Neural progenitor cell (in vitro differentiated cells): ENCODE measurements at regions not wholly inside any gene's neighbourhood (a gene's known extent, or its start where the extent isn't known, plus 50 kb on each side); places are given as distances from the start of the nearest gene placed in this dataset.
A peak's percentile ranks its signal among the peaks of the same experiment; 100 is the strongest.
"Not testable (repeated sequence)": the region's sequence is repeated elsewhere in the genome, so short reads cannot be mapped to it uniquely, and the experiment has no call there.

Experiments
- DNase-seq: peaks from one replicate; pipeline ENCODE4 v3.0.0-alpha.2; 2016; ENCODE audit warnings: low spot score
- H2AFZ ChIP-seq: fragments of 200-600 bp; sonication (generic); replicated peaks from 2 replicates; pipeline ENCODE4 v1.6.1; 2016; ENCODE audit warnings: antibody characterized with exemption
- H3F3A ChIP-seq: fragments of 200-600 bp; sonication (generic); 2 replicates; pipeline ENCODE4 v1.6.1; 2016; ENCODE audit warnings: antibody characterized with exemption, low read depth
- H3K27ac ChIP-seq: fragments of 200-600 bp; sonication (generic); 2 replicates; pipeline ENCODE4 v1.5.1; 2016; ENCODE audit warnings: mild to moderate bottlenecking
- H3K27me3 ChIP-seq: fragments of 200-600 bp; sonication (generic); 2 replicates; pipeline ENCODE4 v1.6.1; 2016; ENCODE audit warnings: mild to moderate bottlenecking, moderate library complexity
- H3K36me3 ChIP-seq: fragments of 200-600 bp; sonication (generic); 2 replicates; pipeline ENCODE4 v1.5.1; 2016
- H3K4me1 ChIP-seq: fragments of 200-600 bp; sonication (generic); 2 replicates; pipeline ENCODE4 v1.6.1; 2016; ENCODE audit warnings: mixed run types
- H3K4me2 ChIP-seq: fragments of 200-600 bp; sonication (generic); 2 replicates; pipeline ENCODE4 v1.6.1; 2016
- H3K4me3 ChIP-seq: fragments of 200-600 bp; sonication (generic); 2 replicates; pipeline ENCODE4 v1.5.1; 2016
- H3K79me2 ChIP-seq: fragments of 200-600 bp; sonication (generic); 2 replicates; pipeline ENCODE4 v1.6.1; 2016; ENCODE audit warnings: low read depth
- H3K9ac ChIP-seq: fragments of 200-600 bp; sonication (generic); 2 replicates; pipeline ENCODE4 v1.6.1; 2016
- H3K9me3 ChIP-seq: fragments of 200-600 bp; sonication (generic); 2 replicates; pipeline ENCODE4 v1.5.1; 2016; ENCODE audit warnings: low read depth
- H4K20me1 ChIP-seq: fragments of 200-600 bp; sonication (generic); 2 replicates; pipeline ENCODE4 v1.6.1; 2016; ENCODE audit warnings: low read depth
- H3K27ac Mint-ChIP-seq: 3 replicates; pipeline ENCODE4 v1.8.0; 2021; ENCODE audit warnings: mixed read lengths
- H3K27me3 Mint-ChIP-seq: 2 replicates; pipeline ENCODE4 v1.8.0; 2022; ENCODE audit warnings: low read depth, mild to moderate bottlenecking, inconsistent platforms, moderate library complexity, mixed read lengths; ENCODE audit not compliant: insufficient read depth
- H3K36me3 Mint-ChIP-seq: 3 replicates; pipeline ENCODE4 v1.8.0; 2021; ENCODE audit warnings: mixed read lengths
- H3K4me1 Mint-ChIP-seq: 3 replicates; pipeline ENCODE4 v1.8.0; 2021; ENCODE audit warnings: mixed read lengths
- H3K4me3 Mint-ChIP-seq: 3 replicates; pipeline ENCODE4 v1.8.0; 2021; ENCODE audit warnings: mild to moderate bottlenecking, moderate library complexity, mixed read lengths
- H3K9me3 Mint-ChIP-seq: 3 replicates; pipeline ENCODE4 v1.8.0; 2020; ENCODE audit warnings: mixed read lengths
- TF ChIP-seq, protein P1 (sequence below): fragments of 200-600 bp; sonication (generic); IDR thresholded peaks from 2 replicates; pipeline ENCODE4 v1.5.1; 2017; ENCODE audit warnings: antibody characterized with exemption, mild to moderate bottlenecking

DNA sequence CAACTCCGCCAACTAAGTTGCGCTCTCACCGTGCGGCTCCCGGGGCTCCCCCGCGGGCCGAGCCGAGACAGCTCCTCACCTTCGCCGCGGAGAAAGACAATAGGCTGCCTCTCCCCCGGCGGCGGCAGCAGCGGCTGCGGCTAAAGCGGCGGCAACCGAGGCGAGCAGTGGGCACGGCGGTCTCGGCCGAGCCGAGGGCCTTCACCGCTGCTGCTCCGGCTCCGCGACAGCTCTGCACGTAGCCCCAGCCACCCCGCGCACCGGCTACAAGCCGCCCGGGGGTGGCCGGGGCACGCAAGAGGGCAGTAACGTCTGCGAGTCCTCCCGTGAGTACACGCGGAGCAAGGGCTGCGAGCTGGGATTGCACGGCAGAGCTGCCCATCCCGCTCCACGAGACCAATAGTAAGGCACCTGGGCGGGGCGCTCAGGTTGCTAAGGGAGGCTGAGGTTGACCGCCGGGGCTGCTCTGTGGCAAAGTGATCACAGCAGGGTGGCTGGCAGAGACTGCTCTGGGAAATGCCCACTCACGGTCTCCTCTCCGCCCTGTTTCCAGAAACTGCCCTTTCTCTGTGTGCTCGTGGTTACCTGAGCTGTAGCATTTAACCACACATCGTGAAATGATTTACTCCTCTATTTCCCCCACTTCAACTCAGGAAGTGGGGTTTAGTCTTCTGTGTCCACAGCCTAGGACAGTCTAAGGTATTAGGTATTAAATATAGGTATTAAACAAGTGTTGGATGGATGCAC is 145.8 kb upstream of the AKAP13 start:
- H3K36me3 ChIP-seq, H3K4me1 Mint-ChIP-seq, DNase-seq, H3K9ac ChIP-seq, H3K79me2 ChIP-seq, H3K27ac ChIP-seq, H2AFZ ChIP-seq, H4K20me1 ChIP-seq, H3F3A ChIP-seq, H3K4me1 ChIP-seq, H3K27me3 Mint-ChIP-seq, H3K4me3 Mint-ChIP-seq, H3K9me3 ChIP-seq, H3K27me3 ChIP-seq, H3K36me3 Mint-ChIP-seq, H3K9me3 Mint-ChIP-seq, H3K27ac Mint-ChIP-seq, H3K4me3 ChIP-seq: not testable (repeated sequence)
- peak overlapping the region; percentile 58 for H3K4me2 ChIP-seq

DNA sequence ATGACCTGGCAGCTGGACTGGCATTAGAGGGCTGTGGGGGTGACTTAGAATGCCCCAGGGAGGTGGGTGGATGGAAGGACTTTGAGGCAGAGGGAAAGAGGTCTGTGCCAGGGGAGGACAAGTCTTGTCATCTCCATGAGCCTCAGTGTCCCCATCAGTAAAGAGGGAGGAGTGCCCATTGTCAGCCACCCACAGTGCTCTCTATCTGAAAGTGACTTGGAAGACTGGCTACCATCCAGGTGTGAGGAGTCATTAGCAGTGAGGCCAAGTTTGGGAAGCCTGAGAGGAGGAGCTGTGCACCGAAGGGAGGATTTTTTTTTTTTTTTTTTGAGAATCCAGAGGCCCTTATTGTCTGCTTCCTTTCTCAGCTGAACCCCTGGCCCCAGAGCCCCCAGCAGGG is 136.3 kb upstream of the AKAP13 start:
- H3K4me1 Mint-ChIP-seq, H3K4me1 ChIP-seq, H3K27me3 Mint-ChIP-seq, H3K4me3 ChIP-seq, H3K4me3 Mint-ChIP-seq, H2AFZ ChIP-seq, H3K9ac ChIP-seq, H3F3A ChIP-seq, H3K27me3 ChIP-seq, H3K79me2 ChIP-seq, H4K20me1 ChIP-seq, H3K9me3 Mint-ChIP-seq, H3K36me3 Mint-ChIP-seq, H3K4me2 ChIP-seq, H3K36me3 ChIP-seq, H3K9me3 ChIP-seq, DNase-seq, H3K27ac Mint-ChIP-seq, H3K27ac ChIP-seq: not testable (repeated sequence)

DNA sequence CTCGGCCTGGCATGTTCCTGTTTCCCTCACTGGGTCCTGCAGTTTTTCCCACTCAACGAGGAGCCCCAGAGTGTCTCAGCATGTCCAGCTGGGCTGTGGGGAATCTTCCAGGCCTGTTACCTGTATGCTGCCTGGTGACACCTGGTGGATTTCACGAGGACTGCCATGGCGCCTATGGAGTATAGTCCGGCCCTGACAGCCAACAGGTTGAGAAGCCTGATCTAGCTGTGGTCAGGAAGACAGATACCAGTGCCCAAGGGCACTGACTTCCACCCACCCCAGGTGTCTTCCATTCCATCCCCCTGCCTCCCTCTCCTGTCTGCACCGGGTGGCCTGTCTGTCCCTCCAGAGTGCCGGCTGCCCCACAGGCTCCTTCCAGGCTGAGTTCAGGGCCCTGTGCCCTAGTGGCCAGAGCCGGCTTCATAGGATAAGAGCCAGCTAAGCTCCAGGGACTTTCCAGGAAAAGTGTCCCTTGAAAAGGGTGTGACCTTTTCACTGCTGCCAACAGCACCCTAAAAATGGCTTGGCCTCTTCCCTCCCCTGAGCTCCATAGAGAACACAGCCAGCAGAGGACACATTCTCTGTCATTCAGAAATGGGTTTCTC is 129.4 kb upstream of the AKAP13 start:
- not testable (repeated sequence) for H3K27me3 Mint-ChIP-seq, H3K9ac ChIP-seq, H4K20me1 ChIP-seq, H3K27ac Mint-ChIP-seq, H3K4me3 ChIP-seq, H3K27ac ChIP-seq, H3F3A ChIP-seq, H3K9me3 ChIP-seq, H3K4me2 ChIP-seq, H3K36me3 ChIP-seq, H3K4me3 Mint-ChIP-seq, H3K4me1 ChIP-seq, H3K79me2 ChIP-seq, H3K36me3 Mint-ChIP-seq, H3K4me1 Mint-ChIP-seq, H2AFZ ChIP-seq, H3K27me3 ChIP-seq, H3K9me3 Mint-ChIP-seq
- TF ChIP-seq, protein P1, sequence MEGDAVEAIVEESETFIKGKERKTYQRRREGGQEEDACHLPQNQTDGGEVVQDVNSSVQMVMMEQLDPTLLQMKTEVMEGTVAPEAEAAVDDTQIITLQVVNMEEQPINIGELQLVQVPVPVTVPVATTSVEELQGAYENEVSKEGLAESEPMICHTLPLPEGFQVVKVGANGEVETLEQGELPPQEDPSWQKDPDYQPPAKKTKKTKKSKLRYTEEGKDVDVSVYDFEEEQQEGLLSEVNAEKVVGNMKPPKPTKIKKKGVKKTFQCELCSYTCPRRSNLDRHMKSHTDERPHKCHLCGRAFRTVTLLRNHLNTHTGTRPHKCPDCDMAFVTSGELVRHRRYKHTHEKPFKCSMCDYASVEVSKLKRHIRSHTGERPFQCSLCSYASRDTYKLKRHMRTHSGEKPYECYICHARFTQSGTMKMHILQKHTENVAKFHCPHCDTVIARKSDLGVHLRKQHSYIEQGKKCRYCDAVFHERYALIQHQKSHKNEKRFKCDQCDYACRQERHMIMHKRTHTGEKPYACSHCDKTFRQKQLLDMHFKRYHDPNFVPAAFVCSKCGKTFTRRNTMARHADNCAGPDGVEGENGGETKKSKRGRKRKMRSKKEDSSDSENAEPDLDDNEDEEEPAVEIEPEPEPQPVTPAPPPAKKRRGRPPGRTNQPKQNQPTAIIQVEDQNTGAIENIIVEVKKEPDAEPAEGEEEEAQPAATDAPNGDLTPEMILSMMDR: peak; percentile 18
- DNase-seq: peak; percentile 35

DNA sequence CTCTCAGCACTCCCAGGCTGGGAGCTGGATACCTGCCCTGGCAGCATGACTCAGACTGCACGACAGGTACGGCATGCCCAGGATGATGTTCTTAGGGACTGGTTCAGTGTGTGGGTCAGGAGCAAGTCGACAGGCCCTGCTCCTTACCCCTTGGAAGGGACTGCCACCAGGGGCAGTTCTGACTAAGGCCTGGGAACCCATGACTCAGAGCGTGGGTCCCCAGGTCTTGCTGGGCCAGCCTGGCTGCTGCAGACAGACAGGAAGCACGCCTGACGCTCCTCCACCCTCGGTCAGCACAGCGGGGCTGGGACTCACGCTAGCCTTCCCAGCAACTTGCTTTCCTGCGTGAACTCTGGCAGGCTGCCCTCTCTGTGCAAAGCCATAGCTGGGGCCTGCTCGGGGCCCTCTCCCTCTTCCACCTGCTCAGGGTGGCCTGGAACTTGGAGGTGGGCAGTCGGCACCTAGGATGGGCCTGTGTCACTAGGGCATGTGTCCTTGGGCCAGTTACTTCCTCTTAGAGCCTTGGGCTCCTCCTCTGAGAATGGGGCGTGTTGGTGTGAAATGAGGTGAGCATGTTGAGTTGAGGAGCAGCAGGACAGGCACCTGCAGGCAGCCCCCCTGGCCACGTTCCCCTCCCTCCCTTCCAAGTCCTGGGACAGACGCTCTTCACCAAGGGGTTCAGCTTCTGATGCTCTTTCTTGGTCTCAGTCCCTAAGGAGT is 127.0 kb upstream of the AKAP13 start:
- H3K9ac ChIP-seq, H3K9me3 ChIP-seq, H3K27me3 ChIP-seq, H3K27ac ChIP-seq, H3K36me3 Mint-ChIP-seq, H3K4me3 Mint-ChIP-seq, H3K27ac Mint-ChIP-seq, H3K4me3 ChIP-seq, H3K4me2 ChIP-seq, H3K9me3 Mint-ChIP-seq, DNase-seq, H4K20me1 ChIP-seq, H3K27me3 Mint-ChIP-seq, H2AFZ ChIP-seq, H3K4me1 ChIP-seq, H3K36me3 ChIP-seq, H3F3A ChIP-seq, H3K4me1 Mint-ChIP-seq, H3K79me2 ChIP-seq: not testable (repeated sequence)

DNA sequence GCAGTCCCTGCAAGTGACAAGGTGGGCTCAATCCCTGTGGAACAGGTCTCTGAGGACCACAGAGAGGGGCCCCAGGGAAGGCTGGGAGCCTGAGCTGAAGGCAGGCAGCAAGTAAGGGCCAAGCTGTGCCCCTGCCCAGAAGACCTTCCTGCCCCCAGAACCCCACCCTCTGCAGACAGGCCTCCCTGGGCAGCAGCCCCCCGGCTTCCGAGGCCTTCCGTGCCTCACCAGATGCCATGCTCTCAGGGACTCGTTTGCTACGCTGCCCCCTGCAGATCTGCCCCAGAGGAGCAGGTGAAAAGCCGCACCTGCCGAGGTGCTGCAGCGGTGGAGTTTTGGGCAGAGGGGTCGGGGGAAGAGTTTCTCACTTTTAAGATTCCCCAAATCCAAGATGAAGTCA is 125.4 kb upstream of the AKAP13 start:
- H3K4me1 Mint-ChIP-seq, H3K9me3 Mint-ChIP-seq: not testable (repeated sequence)

DNA sequence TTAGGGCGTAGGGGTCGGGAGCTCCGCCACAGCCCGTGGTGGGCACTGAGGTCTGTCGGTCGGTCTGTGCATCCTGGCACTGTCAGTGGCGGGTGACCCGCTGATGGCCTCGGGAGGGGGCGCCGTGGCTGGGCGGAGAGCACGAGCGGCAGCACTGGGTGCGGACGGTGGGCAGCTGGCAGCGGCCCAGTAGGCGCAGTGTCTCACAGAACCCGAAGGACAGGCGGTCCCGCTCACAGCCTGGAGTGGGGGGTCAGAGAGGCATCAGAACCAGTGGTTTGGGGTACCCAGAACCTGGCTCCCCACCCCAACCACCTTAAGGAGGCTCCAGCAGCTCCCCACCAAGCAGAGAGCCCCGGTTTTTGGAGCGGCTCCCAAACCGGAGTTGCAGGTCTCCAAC is 124.9 kb upstream of the AKAP13 start:
- not testable (repeated sequence) for DNase-seq, H3K27ac Mint-ChIP-seq, H4K20me1 ChIP-seq, H3K9me3 ChIP-seq, H3K4me2 ChIP-seq, H3K4me1 ChIP-seq, H3K4me3 ChIP-seq, H3K36me3 ChIP-seq, H3K27ac ChIP-seq, H3K27me3 ChIP-seq, H3K36me3 Mint-ChIP-seq, H3K4me3 Mint-ChIP-seq, H3K9ac ChIP-seq, H3K4me1 Mint-ChIP-seq, H3K27me3 Mint-ChIP-seq, H3K79me2 ChIP-seq, H3F3A ChIP-seq, H3K9me3 Mint-ChIP-seq, H2AFZ ChIP-seq

More for the DNA sequence above, 125.4 kb upstream of the AKAP13 start:
- not testable (repeated sequence) for H3K27me3 ChIP-seq, H3K4me2 ChIP-seq, H3K4me3 ChIP-seq, H3K9me3 ChIP-seq, H3K4me3 Mint-ChIP-seq, DNase-seq, H3K4me1 ChIP-seq, H3K36me3 Mint-ChIP-seq, H4K20me1 ChIP-seq, H3K27me3 Mint-ChIP-seq, H3F3A ChIP-seq, H3K9ac ChIP-seq, H3K79me2 ChIP-seq, H2AFZ ChIP-seq, H3K27ac Mint-ChIP-seq, H3K27ac ChIP-seq, H3K36me3 ChIP-seq
- TF ChIP-seq, protein P1: peak; percentile 11
